GM13977 (cell line): ENCODE measurements at regions not wholly inside any gene's neighbourhood (a gene's known extent, or its start where the extent isn't known, plus 50 kb on each side); places are given as distances from the start of the nearest gene placed in this dataset.
"Not testable (repeated sequence)": the region's sequence is repeated elsewhere in the genome, so short reads cannot be mapped to it uniquely, and the experiment has no call there.

Experiments
- DNase-seq: peaks from one replicate; pipeline ENCODE4 v3.0.0; 2012; ENCODE audit warnings: low spot score
- in situ Hi-C: fragments of 300-500 bp; cut with MboI; formaldehyde crosslinking; loops from one replicate; pipeline ENCODE4 v1.12.0; 2022; ENCODE audit warnings: low sequenced_read_pairs, low pct_unique_long_range_greater_than_20kb, mixed read lengths, inconsistent platforms; ENCODE audit not compliant: unreplicated experiment
- TF ChIP-seq, protein P1 (sequence below): IDR thresholded peaks from 2 replicates; pipeline ENCODE4 v1.5.1; 2012; ENCODE audit warnings: mild to moderate bottlenecking, control low read depth; ENCODE audit not compliant: insufficient read depth; ENCODE audit errors: extremely low read depth, missing control alignments

DNA sequence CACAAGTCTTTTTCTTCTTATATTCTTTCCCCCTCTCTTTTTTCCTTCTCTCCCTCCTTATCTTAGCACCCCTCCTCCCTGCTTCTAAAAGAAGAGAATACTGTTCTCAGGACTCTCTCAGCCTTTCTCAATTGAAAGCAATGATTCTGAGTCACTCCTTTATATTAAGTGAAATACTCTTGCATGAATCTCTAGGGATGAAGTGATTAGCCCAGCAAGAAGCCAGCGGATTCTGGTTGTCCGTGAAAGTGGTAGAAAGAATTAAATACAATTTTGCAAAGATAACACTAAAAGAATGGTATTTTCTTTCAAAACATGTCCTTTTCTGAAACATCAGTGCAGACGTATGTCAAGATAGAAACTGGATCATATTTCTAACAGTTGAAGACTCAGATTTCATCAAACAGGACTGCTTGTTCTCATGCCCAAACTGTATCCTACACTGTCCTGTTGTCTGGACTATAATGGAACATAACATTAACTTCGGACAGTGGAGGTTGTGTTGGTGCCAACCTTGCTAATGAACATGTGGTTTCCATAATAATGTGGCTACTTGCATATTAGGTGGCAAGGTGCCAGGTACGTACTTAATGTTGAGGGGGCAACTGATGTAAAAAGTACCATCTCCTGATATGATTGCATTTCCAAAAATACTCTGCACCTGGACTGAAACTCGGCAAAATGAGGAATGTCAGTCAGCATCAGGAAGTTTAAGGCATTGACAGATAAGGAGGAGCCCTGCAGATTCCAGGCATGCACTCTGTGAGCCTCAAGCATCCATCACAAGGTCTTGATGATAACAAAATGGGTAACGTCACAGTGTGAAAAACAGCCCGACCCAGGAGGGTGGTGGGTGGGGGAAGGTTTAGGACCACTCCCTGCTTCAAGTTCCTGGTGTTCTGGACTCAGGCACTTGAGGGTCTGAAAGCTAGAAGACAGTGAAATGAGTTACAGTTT is 357.2 kb downstream of the DLEU7 start:
- no peak for DNase-seq
- TF ChIP-seq, protein P1, sequence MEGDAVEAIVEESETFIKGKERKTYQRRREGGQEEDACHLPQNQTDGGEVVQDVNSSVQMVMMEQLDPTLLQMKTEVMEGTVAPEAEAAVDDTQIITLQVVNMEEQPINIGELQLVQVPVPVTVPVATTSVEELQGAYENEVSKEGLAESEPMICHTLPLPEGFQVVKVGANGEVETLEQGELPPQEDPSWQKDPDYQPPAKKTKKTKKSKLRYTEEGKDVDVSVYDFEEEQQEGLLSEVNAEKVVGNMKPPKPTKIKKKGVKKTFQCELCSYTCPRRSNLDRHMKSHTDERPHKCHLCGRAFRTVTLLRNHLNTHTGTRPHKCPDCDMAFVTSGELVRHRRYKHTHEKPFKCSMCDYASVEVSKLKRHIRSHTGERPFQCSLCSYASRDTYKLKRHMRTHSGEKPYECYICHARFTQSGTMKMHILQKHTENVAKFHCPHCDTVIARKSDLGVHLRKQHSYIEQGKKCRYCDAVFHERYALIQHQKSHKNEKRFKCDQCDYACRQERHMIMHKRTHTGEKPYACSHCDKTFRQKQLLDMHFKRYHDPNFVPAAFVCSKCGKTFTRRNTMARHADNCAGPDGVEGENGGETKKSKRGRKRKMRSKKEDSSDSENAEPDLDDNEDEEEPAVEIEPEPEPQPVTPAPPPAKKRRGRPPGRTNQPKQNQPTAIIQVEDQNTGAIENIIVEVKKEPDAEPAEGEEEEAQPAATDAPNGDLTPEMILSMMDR, result no peak
- in situ Hi-C loops, result no loop called here

DNA sequence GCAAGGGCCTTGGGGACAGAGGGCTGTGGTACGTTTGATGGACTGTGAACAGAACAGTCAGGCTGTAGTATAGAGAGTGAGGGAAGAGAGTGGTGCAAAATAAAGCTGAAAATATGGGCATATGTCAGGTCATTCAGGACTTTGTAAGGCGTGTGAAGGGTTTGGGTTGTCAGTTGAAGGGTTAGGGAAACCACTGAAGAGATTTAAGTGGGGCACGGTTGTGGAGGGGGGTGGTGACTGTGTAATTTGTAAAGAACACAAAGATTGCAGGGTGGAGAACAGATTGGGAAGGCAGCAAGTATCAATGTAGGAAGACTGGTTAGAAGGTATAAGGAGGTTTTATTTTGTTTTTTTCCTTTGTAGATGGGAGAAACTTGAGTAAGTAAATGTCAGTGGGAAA is 349.8 kb downstream of the DLEU7 start:
- TF ChIP-seq, protein P1, result no peak
- DNase-seq, result no peak
- in situ Hi-C loops, result no loop called here

DNA sequence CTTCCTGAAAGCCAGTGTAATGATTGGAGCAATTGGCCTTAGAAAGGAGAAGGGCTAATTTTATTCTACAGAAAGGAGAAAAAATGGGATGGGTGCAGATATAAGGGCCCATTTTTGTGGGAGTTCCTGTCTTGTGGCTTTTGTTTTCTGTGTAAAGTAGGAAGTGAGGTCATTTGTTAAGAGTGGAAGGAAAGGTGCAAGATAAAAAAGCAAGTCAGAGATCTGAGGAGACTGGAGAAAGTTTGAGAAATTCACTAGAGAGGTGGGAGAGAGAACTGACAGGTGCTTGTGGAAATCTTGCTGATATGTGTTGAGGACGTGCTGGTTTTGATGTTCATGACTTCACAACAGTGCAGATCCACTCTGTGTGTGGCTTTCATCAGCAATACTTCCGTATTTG is 349.4 kb downstream of the DLEU7 start:
- TF ChIP-seq, protein P1, result no peak
- DNase-seq, result no peak
- in situ Hi-C loops, result no loop called here

DNA sequence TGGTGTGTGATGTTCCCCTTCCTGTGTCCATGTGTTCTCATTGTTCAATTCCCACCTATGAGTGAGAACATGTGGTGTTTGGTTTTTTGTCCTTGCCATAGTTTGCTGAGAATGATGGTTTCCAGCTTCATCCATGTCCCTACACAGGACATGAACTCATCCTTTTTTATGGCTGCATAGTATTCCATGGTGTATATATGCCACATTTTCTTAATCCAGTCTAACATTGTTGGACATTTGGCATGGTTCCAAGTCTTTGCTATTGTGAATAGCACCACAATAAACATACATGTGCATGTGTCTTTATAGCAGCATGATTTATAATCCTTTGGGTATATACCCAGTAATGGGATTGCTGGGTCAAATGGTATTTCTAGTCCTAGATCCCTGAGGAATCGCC is 340.3 kb downstream of the DLEU7 start:
- in situ Hi-C loops, result not testable (repeated sequence)

DNA sequence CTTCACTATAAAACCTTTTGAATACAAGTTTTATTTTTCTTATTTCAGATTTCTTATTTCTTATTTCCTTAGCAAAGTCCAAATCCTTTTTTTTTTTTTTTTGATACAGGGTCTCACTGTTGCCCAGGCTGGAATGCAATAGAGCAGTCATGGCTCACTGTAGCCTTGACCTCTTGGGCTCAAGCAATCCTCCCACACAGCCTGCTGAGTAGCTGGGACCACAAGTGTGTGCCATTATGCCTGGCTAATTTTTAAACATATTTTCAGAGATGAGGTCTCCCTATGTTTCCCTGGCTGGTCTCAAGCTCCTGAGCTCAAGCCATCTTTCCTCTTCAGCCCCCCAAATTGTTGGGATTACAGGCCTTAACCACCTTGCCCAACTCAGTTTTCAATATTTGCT is 334.3 kb downstream of the DLEU7 start:
- no peak for DNase-seq
- TF ChIP-seq, protein P1, result no peak
- in situ Hi-C loops, result no loop called here

More for the DNA sequence above, 340.3 kb downstream of the DLEU7 start:
- not testable (repeated sequence) for DNase-seq

DNA sequence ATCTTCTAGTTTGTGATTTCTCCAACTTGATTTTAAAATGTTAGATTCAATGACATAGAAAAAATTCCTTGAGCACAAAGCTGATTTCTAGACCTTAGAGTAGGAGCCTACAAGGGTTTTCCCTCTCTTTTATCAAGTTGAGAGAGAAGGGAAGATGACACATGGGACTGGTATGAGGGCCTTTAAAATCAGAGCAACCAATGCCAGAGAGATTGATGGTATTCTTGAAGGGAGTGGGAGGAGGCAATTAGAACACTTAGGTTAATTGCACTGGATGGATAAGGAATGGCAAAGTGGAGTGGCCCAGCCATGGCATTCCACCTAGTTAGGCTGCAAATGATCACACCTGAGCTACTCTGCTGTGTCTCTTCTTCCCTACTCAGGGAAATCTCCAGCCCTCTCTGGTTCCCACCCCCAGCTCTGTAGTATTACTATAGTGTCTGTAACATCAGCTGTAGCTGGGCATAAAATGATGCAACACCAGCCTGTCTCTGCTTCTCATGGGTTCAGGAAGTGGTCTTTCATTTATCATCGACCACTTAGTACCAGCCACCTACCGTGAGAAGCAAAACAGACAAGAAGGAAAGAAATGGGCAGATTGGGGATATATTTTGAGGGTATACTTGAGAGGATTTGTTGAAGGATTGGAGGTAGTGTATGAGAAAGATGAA is 333.6 kb downstream of the DLEU7 start:
- no peak for DNase-seq
- TF ChIP-seq, protein P1, result no peak
- in situ Hi-C loops, result no loop called here

DNA sequence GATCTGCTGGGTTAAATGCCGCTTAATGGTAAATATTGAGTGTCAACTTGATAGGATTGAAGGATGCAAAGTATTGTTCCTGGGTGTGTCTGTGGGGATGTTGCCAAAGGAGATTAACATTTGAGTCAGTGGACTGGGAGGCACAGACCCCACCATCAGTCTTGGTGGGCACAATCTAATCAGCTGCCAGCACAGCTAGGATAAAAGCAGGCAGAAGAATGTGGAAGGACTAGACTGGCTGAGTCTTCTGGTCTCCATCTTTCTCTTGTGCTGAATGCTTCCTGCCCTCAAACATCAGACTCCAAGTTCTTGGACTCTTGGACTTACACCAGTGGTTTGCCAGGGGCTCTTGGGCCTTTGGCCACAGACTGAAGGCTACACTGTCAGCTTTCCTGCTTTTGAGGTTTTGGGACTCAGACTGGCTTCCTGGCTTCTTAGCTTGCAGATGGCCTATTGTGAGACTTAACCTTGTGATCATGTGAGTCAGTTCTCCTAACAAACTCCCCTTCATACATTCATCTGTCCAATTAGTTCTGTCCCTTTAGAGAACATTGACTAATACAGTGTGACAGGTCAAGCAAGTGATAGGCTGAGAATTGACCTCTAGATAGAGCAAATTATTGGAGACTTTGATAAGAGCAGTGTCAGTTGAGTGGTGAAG is 332.5 kb downstream of the DLEU7 start:
- in situ Hi-C loops, DNase-seq: not testable (repeated sequence)
